BJ (cell line): ENCODE measurements at regions not wholly inside any gene's neighbourhood (a gene's known extent, or its start where the extent isn't known, plus 50 kb on each side); places are given as distances from the start of the nearest gene placed in this dataset.

Experiments used
- CTCF ChIA-PET: fragments of 350-600 bp; formaldehyde crosslinking; extraction: SDS; loops from one replicate; lab custom pipeline; 2021; ENCODE audit warnings: antibody characterized with exemption, inconsistent platforms; lab: Yijun Ruan, JAX
- POLR2A ChIA-PET: fragments of 300-600 bp; sonication (Branson Sonifier 250); formaldehyde crosslinking; extraction: SDS; loops from one replicate; lab custom pipeline; 2021; ENCODE audit warnings: antibody characterized with exemption; lab: Charles Lee
- DNase-seq: peaks from one replicate; pipeline ENCODE4 v3.0.0-alpha.2; 2011; ENCODE audit warnings: low read depth
- H3K27me3 ChIP-seq: 2 replicates; pipeline ENCODE4 v1.6.0; 2011; ENCODE audit warnings: low read length; ENCODE audit not compliant: control insufficient read depth, insufficient read depth
- H3K36me3 ChIP-seq: 2 replicates; pipeline ENCODE4 v1.5.1; 2011; ENCODE audit warnings: low read length; ENCODE audit not compliant: control insufficient read depth, insufficient read depth
- H3K4me3 ChIP-seq: 2 replicates; pipeline ENCODE4 v1.5.1; 2011; ENCODE audit warnings: low read depth, mild to moderate bottlenecking, control low read depth, low read length
- TF ChIP-seq, protein P1 (sequence below): IDR thresholded peaks from 2 replicates; pipeline ENCODE4 v1.5.1; 2011; ENCODE audit warnings: low read depth, mild to moderate bottlenecking, control low read depth, inconsistent platforms, low read length, moderate library complexity; ENCODE audit not compliant: insufficient read depth

DNA sequence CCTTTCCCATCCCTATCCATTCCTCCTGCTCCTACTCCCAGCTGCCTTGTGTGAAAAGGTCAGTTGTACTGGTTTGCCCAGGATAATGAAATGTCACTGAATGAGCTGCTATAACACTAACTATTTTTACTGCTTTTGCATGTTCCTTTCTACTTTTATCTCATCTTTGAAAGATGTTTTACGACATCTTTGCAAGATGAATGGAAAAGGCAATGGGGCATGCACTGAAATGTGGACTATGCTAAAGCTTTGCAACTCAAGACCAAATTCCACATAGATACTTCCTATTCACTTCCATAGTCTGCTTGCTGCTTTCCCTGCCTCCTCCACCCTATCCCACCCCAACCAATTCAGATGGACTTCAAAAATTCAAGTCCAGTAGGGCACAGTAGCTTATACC is 111.3 kb downstream of the SETD4 start:
- Histone ChIP-seq H3K4me3 (no peak overlapping the region), H3K36me3 (no peaks in the 10 kb centered on the region), H3K27me3 (peaks cover 8% of the 10 kb centered on the region; the same call in 1 of the 2 replicates)
- ChIA-PET CTCF (interaction anchor here (1.4 to 1.6 kb wide), 2 partner anchors 9 to 1318 kb away, joined by 5 to 7 read pairs; no protein-coding TSS in a partner anchor), POLR2A (no interaction called here)
- no peak for DNase-seq
- TF ChIP-seq, protein P1, sequence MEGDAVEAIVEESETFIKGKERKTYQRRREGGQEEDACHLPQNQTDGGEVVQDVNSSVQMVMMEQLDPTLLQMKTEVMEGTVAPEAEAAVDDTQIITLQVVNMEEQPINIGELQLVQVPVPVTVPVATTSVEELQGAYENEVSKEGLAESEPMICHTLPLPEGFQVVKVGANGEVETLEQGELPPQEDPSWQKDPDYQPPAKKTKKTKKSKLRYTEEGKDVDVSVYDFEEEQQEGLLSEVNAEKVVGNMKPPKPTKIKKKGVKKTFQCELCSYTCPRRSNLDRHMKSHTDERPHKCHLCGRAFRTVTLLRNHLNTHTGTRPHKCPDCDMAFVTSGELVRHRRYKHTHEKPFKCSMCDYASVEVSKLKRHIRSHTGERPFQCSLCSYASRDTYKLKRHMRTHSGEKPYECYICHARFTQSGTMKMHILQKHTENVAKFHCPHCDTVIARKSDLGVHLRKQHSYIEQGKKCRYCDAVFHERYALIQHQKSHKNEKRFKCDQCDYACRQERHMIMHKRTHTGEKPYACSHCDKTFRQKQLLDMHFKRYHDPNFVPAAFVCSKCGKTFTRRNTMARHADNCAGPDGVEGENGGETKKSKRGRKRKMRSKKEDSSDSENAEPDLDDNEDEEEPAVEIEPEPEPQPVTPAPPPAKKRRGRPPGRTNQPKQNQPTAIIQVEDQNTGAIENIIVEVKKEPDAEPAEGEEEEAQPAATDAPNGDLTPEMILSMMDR: no peak

GRCh38 chr21:35945089-35945671 is 115.1 kb downstream of the SETD4 start:
- no peaks in the 10 kb centered on the region for H3K36me3 ChIP-seq
- ChIA-PET POLR2A (no interaction called here), CTCF (interaction anchor here (1.5 to 1.6 kb wide), 2 partner anchors 83 to 168 kb away, joined by 3 to 4 read pairs; no protein-coding TSS in a partner anchor)
- H3K4me3 ChIP-seq: no peak overlapping the region
- TF ChIP-seq, protein P1: no peak
- no peaks in the 10 kb centered on the region; the same call in 1 of the 2 replicates for H3K27me3 ChIP-seq
- no peak for DNase-seq

- TF ChIP-seq, protein P1: no peak
- CTCF ChIA-PET: interaction anchor here (0.5 to 1.2 kb wide), 6 partner anchors 19 to 1256 kb away, joined by 3 read pairs; no protein-coding TSS in a partner anchor
- DNase-seq: no peak
- H3K27me3 ChIP-seq: no peaks in the 10 kb centered on the region; the same call in 1 of the 2 replicates
- no peaks in the 10 kb centered on the region for H3K36me3 ChIP-seq
- POLR2A ChIA-PET: no interaction called here
- no peak overlapping the region for H3K4me3 ChIP-seq
Measured at GRCh38 chr21:35943752-35944151, 116.6 kb downstream of the SETD4 start.

- POLR2A ChIA-PET: interaction anchor here (0.6 kb wide), 1 partner anchor 1083 kb away, joined by 3 read pairs; no protein-coding TSS in a partner anchor
- H3K4me3 ChIP-seq: no peak overlapping the region
- no peaks in the 10 kb centered on the region; the same call in 1 of the 2 replicates for H3K27me3 ChIP-seq
- no peaks in the 10 kb centered on the region for H3K36me3 ChIP-seq
- no peak for DNase-seq
- TF ChIP-seq, protein P1: no peak
- CTCF ChIA-PET: interaction anchor here (1.0 to 1.2 kb wide), 3 partner anchors 21 to 1255 kb away, joined by 3 read pairs; no protein-coding TSS in a partner anchor
Measured at GRCh38 chr21:35942211-35943144, 117.8 kb downstream of the SETD4 start.
